Upper lobe of right lung (tissue), 1 donor: ENCODE measurements at regions not wholly inside any gene's neighbourhood (a gene's known extent, or its start where the extent isn't known, plus 50 kb on each side); places are given as distances from the start of the nearest gene placed in this dataset.

Experiments
- ATAC-seq: fragments of 200-7000 bp; cut with Tn5 transposase; one replicate; pipeline ENCODE4 v1.9.1; 2020; ENCODE audit warnings: mild to moderate bottlenecking, moderate library complexity
- DNase-seq: peaks from one replicate; pipeline ENCODE4 v3.0.0-alpha.2; 2020
- H3K27ac ChIP-seq: fragments of 200-600 bp; one replicate; pipeline ENCODE4 v1.8.0; 2022
- H3K27me3 ChIP-seq: fragments of 200-600 bp; one replicate; pipeline ENCODE4 v1.8.0; 2022; ENCODE audit warnings: mild to moderate bottlenecking
- H3K36me3 ChIP-seq: fragments of 200-600 bp; one replicate; pipeline ENCODE4 v1.8.0; 2022
- H3K4me1 ChIP-seq: fragments of 200-600 bp; one replicate; pipeline ENCODE4 v1.8.0; 2022
- H3K4me3 ChIP-seq: fragments of 200-600 bp; one replicate; pipeline ENCODE4 v1.8.0; 2022; ENCODE audit warnings: mild to moderate bottlenecking
- H3K9me3 ChIP-seq: fragments of 200-600 bp; one replicate; pipeline ENCODE4 v1.8.0; 2022
- intact Hi-C: fragments of 100-400 bp; cut with DNase I; formaldehyde crosslinking; loops from one replicate; pipeline ENCODE4 v1.11.0; 2022
- TF ChIP-seq, protein P1 (sequence below): fragments of 200-600 bp; IDR thresholded peaks from one replicate; pipeline ENCODE4 v1.8.0; 2022; ENCODE audit warnings: antibody characterized with exemption
- donor health status: DM: no; HTN: yes; CAD: no; lungs with severe emphysema.

DNA sequence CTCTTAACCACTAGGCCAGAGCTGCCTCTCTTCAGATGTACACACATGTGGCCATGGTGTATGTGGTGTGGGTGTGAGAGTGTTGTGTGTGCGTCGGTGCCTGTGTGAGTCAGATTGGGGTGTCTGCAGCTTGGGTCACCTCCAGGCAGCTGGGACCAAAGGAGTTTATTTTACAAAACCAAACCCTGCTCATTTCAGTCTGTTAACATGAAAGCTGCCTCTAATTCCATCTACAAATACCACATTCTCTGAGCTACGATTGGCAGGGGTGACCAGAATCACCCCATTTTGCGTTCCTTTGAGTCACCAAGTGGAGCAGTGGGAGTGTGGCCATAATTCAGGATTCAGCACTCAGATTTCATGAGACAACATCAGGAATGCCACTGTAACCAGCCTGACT is 105.3 kb downstream of the IRX5 start:
- TF ChIP-seq, protein P1, sequence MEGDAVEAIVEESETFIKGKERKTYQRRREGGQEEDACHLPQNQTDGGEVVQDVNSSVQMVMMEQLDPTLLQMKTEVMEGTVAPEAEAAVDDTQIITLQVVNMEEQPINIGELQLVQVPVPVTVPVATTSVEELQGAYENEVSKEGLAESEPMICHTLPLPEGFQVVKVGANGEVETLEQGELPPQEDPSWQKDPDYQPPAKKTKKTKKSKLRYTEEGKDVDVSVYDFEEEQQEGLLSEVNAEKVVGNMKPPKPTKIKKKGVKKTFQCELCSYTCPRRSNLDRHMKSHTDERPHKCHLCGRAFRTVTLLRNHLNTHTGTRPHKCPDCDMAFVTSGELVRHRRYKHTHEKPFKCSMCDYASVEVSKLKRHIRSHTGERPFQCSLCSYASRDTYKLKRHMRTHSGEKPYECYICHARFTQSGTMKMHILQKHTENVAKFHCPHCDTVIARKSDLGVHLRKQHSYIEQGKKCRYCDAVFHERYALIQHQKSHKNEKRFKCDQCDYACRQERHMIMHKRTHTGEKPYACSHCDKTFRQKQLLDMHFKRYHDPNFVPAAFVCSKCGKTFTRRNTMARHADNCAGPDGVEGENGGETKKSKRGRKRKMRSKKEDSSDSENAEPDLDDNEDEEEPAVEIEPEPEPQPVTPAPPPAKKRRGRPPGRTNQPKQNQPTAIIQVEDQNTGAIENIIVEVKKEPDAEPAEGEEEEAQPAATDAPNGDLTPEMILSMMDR, result no peak
- Histone ChIP-seq H3K27me3 (no peaks in the 10 kb centered on the region), H3K27ac (no peak overlapping the region), H3K4me1 (no peaks in the 10 kb centered on the region), H3K36me3 (no peaks in the 10 kb centered on the region), H3K9me3 (no peaks in the 10 kb centered on the region), H3K4me3 (no peak overlapping the region)
- intact Hi-C loops, result no loop called here
- ATAC-seq (no peak), DNase-seq (no peak)

DNA sequence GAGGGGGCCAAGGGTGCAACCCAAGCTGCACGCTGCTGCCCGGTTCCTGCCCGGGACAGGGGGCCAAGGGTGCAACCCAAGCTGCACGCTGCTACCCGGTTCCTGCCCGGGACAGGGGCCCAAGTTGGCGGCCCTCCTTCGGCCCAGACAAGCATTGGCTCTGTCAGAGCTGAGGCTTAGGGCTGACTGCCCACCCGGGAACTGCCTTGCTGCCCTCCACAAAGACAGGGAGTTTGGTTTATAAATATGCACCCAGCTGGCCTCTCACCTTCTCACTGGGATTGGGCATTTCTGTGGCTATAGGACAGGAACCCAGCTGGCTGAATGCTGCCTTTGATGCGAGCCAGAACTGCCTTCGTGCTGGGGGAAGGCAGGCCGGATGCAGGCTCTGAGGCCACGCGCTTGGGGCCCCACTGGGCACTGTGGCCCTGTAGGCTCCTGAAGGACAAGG is 105.7 kb downstream of the IRX5 start:
- Histone ChIP-seq H3K27me3 (no peaks in the 10 kb centered on the region), H3K36me3 (no peaks in the 10 kb centered on the region), H3K4me1 (no peaks in the 10 kb centered on the region), H3K4me3 (no peak overlapping the region), H3K9me3 (no peaks in the 10 kb centered on the region), H3K27ac (no peak overlapping the region)
- ATAC-seq (no peak), DNase-seq (no peak)
- TF ChIP-seq, protein P1, result no peak
- intact Hi-C loops, result no loop called here

GRCh38 chr16:55037046-55037445 is 106.4 kb downstream of the IRX5 start:
- H3K4me3 ChIP-seq, result no peak overlapping the region

GRCh38 chr16:55037966-55038365 is 107.3 kb downstream of the IRX5 start:
- Histone ChIP-seq H3K27me3 (no peaks in the 10 kb centered on the region), H3K36me3 (no peaks in the 10 kb centered on the region), H3K4me3 (no peak overlapping the region), H3K4me1 (no peaks in the 10 kb centered on the region), H3K9me3 (no peaks in the 10 kb centered on the region), H3K27ac (no peak overlapping the region)
- TF ChIP-seq, protein P1, result no peak
- intact Hi-C loops, result no loop called here
- no peak for DNase-seq
- ATAC-seq, result no peak

More at GRCh38 chr16:55037046-55037445, 106.4 kb downstream of the IRX5 start:
- Histone ChIP-seq H3K27me3 (no peaks in the 10 kb centered on the region), H3K4me1 (no peaks in the 10 kb centered on the region), H3K9me3 (no peaks in the 10 kb centered on the region), H3K27ac (no peak overlapping the region), H3K36me3 (no peaks in the 10 kb centered on the region)
- TF ChIP-seq, protein P1, result no peak
- intact Hi-C loops, result no loop called here
- no peak for ATAC-seq
- DNase-seq, result no peak

DNA sequence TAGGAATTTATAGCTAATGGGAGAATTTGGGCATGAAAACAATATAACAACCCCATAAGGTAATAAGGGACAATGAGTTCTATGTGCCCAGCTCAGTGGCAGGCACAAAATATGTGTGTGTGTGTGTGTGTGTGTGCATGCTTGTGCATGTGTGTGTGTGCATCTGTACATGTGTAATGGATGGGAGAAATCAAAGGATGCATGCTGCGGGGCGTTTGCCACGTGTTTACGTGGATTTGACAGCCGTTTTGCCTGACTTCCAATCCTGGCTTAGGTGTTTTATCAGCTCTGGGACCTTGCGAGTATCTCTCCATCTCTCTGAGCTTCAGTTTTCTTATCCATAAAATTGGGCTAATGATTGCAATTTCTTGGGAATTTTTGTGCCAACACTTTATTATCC is 108.4 kb downstream of the IRX5 start:
- Histone ChIP-seq H3K36me3 (no peaks in the 10 kb centered on the region), H3K27me3 (no peaks in the 10 kb centered on the region), H3K27ac (no peak overlapping the region), H3K9me3 (no peaks in the 10 kb centered on the region), H3K4me1 (no peaks in the 10 kb centered on the region), H3K4me3 (no peak overlapping the region)
- TF ChIP-seq, protein P1, result no peak
- DNase-seq (no peak), ATAC-seq (no peak)
- intact Hi-C loops, result no loop called here

GRCh38 chr16:55039511-55039910 is 108.8 kb downstream of the IRX5 start:
- intact Hi-C loops, result no loop called here
- TF ChIP-seq, protein P1, result no peak
- DNase-seq, result no peak
- no peak for ATAC-seq
- H3K9me3 ChIP-seq, result no peaks in the 10 kb centered on the region
- no peaks in the 10 kb centered on the region for H3K36me3 ChIP-seq
- no peak overlapping the region for H3K4me3 ChIP-seq
- no peak overlapping the region for H3K27ac ChIP-seq
- no peaks in the 10 kb centered on the region for H3K27me3 ChIP-seq
- H3K4me1 ChIP-seq, result no peaks in the 10 kb centered on the region
